NCI-H748 (cell line): ENCODE measurements at regions not wholly inside any gene's neighbourhood (a gene's known extent, or its start where the extent isn't known, plus 50 kb on each side); places are given as distances from the start of the nearest gene placed in this dataset.
A peak's percentile ranks its signal among the peaks of the same experiment; 100 is the strongest.
"Not testable (repeated sequence)": the region's sequence is repeated elsewhere in the genome, so short reads cannot be mapped to it uniquely, and the experiment has no call there.

Experiments
- DNase-seq: peaks from one replicate; lab custom pipeline; 2025; ENCODE audit not compliant: unreplicated experiment; lab: John Stamatoyannopoulos, UW

- no peak for DNase-seq
These were observed 137.3 kb upstream of the FAM78B start for GRCh38 chr1:166304131-166304530.

GRCh38 chr1:166305371-166305770 is 138.6 kb upstream of the FAM78B start:
- no peak for DNase-seq

- peak; percentile 8 for DNase-seq
These were observed 140.7 kb upstream of the FAM78B start for GRCh38 chr1:166307261-166308188.

- DNase-seq: not testable (repeated sequence)
These were observed 149.5 kb upstream of the FAM78B start for GRCh38 chr1:166316306-166316705.

DNA sequence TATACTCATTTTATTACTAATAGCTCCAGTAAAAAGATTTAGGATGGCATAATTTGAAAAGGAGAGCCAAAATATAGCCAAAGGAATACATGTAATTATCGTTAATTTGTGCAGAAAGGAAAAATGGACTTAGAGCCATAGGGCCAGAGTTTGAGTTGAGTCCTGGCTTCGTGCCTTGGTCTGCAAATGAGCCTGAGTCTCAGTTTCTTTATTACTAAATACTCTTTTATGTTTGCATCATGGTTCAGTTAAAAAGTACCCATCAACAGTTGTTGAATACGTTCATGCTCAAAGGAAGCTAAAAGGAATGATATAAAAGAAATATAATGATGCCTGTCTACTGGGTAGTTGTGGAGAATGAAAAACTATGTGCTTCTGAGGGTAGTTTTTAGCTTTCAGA is 155.7 kb upstream of the FAM78B start:
- DNase-seq: no peak

- DNase-seq: no peak
These were observed 161.1 kb upstream of the FAM78B start for GRCh38 chr1:166327886-166328285.

- DNase-seq: no peak
These were observed 162.2 kb upstream of the FAM78B start for GRCh38 chr1:166328956-166329355.

DNA sequence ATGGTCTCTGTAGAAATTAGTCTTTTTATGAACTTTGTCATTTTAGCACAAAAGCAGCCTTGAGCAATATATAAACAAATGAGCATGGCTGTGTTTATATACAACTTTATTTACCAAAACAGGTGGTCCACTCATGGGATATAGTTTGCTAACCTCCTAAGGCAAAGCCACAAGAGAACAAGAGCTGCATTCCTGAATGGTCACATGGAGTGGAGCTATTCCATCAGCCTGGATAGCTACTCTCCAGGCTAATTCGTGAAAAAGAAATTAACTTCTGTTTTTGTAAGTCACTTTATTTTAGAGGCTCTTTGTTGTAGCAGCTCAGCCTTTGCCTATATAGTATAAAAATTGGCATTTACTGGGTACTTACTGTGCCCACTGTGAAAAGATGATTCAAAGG is 163.3 kb upstream of the FAM78B start:
- DNase-seq: no peak

DNA sequence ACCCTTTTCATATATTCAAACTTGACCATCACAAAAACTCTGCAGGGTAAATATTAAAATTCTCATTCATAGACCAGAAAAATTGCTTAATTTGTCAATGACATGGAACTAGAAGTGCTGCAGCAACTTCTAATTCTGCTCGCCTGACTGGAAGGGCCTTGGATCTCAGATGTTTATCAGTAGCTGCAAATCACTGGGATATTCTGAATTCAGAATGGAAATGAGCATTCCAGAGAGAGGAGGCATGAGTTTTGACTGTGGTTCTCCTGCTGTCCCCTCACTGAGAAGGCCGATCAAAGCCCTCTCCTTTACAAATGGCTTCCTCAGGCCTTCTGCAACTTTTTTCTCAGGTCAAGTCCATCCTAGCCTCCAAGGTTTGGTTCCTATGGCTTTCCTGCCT is 171.3 kb upstream of the FAM78B start:
- DNase-seq: no peak

GRCh38 chr1:166340709-166341108 is 173.9 kb upstream of the FAM78B start:
- no peak for DNase-seq

- no peak for DNase-seq
These were observed 176.5 kb upstream of the FAM78B start for GRCh38 chr1:166343276-166343675.

DNA sequence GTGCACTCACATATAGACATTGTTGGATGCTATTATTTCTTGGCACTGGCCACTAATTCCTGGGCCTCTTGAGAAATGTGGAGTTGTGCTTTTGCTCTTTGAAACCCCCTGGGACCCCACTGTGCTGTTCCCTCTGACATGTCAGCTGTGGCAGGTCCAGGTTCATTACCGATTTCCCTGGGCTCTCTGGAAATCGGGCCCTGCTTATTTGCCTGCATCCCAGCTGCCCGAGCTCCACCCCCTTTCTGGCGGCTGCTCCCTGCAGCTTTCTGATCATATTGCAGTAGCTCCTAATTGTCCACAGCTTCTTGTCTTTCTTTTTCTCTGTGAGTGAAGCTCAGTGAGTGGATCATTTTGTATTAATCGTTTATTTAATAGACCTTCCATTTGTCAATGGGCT is 183.7 kb upstream of the FAM78B start:
- peak; percentile 73 for DNase-seq

GRCh38 chr1:166351676-166352075 is 184.9 kb upstream of the FAM78B start:
- DNase-seq: no peak

DNA sequence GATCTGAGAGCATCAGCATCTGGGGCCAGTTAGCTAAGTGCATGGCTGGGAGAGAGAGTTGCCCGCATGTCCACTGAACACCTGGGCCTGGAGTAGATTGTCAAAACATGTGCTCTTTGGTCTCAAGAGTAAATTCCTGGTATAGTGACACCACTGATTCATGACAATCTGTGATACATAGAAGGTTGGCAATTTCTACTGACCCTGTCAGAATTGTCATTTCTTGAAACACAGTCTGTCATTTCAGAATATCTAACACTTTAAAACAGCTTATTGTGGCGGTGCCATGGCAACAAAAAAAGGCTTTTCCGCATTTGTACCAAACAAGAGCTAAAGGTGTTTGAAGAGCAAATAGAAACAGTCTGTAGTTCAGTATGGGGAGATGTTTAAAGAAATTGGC is 186.4 kb upstream of the FAM78B start:
- DNase-seq: peak; percentile 20

GRCh38 chr1:166354406-166354805 is 187.6 kb upstream of the FAM78B start:
- DNase-seq: peak; percentile 57

- DNase-seq: no peak
These were observed 198.3 kb upstream of the FAM78B start for GRCh38 chr1:166365081-166365480.

- DNase-seq: no peak
These were observed 201.2 kb upstream of the FAM78B start for GRCh38 chr1:166368030-166368429.

- DNase-seq: no peak
These were observed 211.1 kb upstream of the FAM78B start for GRCh38 chr1:166377896-166378295.

GRCh38 chr1:166378805-166379204 is 212.0 kb upstream of the FAM78B start:
- no peak for DNase-seq

- DNase-seq: no peak
These were observed 212.6 kb upstream of the FAM78B start for GRCh38 chr1:166379447-166379846.

DNA sequence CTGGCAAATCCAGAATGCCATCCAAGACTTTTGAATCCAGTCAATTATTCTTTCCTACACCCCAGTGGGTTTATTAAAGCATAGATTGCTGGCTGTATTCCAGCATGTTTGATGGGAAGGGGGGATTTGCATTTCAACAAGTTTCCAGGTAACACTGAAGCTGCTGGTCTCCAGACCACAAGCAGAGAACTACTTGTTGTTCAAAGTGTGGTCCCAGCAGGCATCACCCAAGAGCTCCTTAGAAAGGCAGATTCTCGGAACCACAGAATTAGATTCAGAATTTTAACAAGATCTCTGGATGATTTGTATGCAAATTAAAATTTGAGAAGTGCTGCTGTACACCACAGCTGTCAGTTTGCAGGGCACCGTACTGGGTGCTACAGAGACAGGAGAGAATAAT is 216.3 kb upstream of the FAM78B start:
- peak; percentile 27 for DNase-seq

DNA sequence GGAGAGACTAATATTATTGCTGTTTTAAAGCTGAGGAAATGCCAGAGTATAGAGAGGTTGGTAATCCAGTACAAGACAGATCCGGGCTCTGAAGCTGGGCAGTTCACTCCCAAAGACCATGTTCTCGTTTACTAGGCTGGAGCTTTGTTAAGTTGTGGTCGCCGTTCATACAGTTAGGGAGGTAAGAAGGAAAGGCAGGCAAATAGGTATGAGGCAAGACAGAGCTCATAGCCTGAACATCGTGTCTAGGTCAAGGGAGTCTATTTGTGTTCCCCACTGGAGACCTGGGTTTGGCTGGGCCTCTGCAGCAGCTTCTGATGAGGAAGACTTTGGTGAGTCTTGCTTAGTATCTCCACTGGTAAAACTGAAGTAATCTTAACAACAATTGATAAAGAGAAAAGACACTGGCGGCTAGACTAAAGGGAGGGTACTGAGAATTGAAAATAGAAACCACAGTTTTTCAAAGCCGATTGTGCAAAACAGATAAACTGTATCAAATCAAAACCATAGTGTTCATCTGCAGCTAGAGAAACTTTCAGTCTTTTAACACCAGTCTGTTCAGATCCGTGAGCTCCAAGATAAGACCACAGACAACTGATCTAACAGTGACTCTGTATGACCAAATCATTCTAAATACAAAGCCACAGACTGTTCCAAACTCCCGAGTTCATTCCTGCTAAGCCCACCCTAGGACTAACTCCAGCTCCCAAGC is 217.0 kb upstream of the FAM78B start:
- peak; percentile 39 for DNase-seq
